HG03064 (cell line): ENCODE measurements at regions not wholly inside any gene's neighbourhood (a gene's known extent, or its start where the extent isn't known, plus 50 kb on each side); places are given as distances from the start of the nearest gene placed in this dataset.

ENCODE experiments used
- ATAC-seq: cut with Tn5 transposase; IDR thresholded peaks from one replicate; pipeline ENCODE4 v1.9.1; 2021; ENCODE audit warnings: low read depth; ENCODE audit not compliant: unreplicated experiment

GRCh38 chr3:25365636-25366035 is 62.4 kb upstream of the RARB start:
- no peak for ATAC-seq

- no peak for ATAC-seq
Observed at GRCh38 chr3:25367025-25367424, 61.0 kb upstream of the RARB start.

- ATAC-seq: no peak
Observed at GRCh38 chr3:25372167-25372566, 55.9 kb upstream of the RARB start.

- ATAC-seq: no peak
Observed at GRCh38 chr3:25376340-25376739, 51.7 kb upstream of the RARB start.

GRCh38 chr3:25377042-25377441 is 51.0 kb upstream of the RARB start:
- no peak for ATAC-seq
